Activated B cell treated with CpG ODN at 0.5 μM for 24 hours (primary cell): ENCODE measurements at regions not wholly inside any gene's neighbourhood (a gene's known extent, or its start where the extent isn't known, plus 50 kb on each side); places are given as distances from the start of the nearest gene placed in this dataset.
"Not testable (repeated sequence)": the region's sequence is repeated elsewhere in the genome, so short reads cannot be mapped to it uniquely, and the experiment has no call there.

Experiments
- ATAC-seq: fragments of 200-7000 bp; cut with Tn5 transposase; one replicate; pipeline ENCODE4 v1.10.0; 2021; ENCODE audit warnings: low read depth, mild to moderate bottlenecking, moderate library complexity
- CTCF ChIA-PET: fragments of 350-600 bp; sonication (Branson Sonifier 250); formaldehyde crosslinking; loops from one replicate; lab custom pipeline; 2021; ENCODE audit warnings: antibody characterized with exemption; lab: Charles Lee
- POLR2A ChIA-PET: fragments of 350-600 bp; sonication (Branson Sonifier 250); formaldehyde crosslinking; loops from one replicate; lab custom pipeline; 2021; ENCODE audit warnings: antibody characterized with exemption; lab: Charles Lee
- DNase-seq: peaks from one replicate; pipeline ENCODE4 v3.0.0; 2022
- H3K27ac Mint-ChIP-seq: one replicate; pipeline ENCODE4 v1.8.0; 2020; ENCODE audit warnings: mixed read lengths
- H3K27me3 Mint-ChIP-seq: one replicate; pipeline ENCODE4 v1.8.0; 2021; ENCODE audit warnings: mixed read lengths
- H3K36me3 Mint-ChIP-seq: one replicate; pipeline ENCODE4 v1.8.0; 2021; ENCODE audit warnings: low read depth, mixed read lengths
- H3K4me1 Mint-ChIP-seq: one replicate; pipeline ENCODE4 v1.8.0; 2021; ENCODE audit warnings: mixed read lengths
- H3K4me3 Mint-ChIP-seq: one replicate; pipeline ENCODE4 v1.8.0; 2020; ENCODE audit warnings: mild to moderate bottlenecking, mixed read lengths
- H3K9me3 Mint-ChIP-seq: one replicate; pipeline ENCODE4 v1.8.0; 2020; ENCODE audit warnings: mixed read lengths
- intact Hi-C: fragments of 100-400 bp; cut with micrococcal nuclease; formaldehyde crosslinking; loops from one replicate; pipeline ENCODE4 v1.15.1; 2024

- not testable (repeated sequence) for H3K4me1 Mint-ChIP-seq
These were observed 50.2 kb upstream of the GOLGA8O start for GRCh38 chr15:32505633-32506032.

More at GRCh38 chr15:32505633-32506032, 50.2 kb upstream of the GOLGA8O start:
- POLR2A ChIA-PET, CTCF ChIA-PET, H3K36me3 Mint-ChIP-seq, ATAC-seq, H3K4me3 Mint-ChIP-seq, intact Hi-C loops, H3K27me3 Mint-ChIP-seq, H3K9me3 Mint-ChIP-seq, H3K27ac Mint-ChIP-seq, DNase-seq: not testable (repeated sequence)
